ENCODE measurements at regions not wholly inside any gene's neighbourhood (a gene's known extent, or its start where the extent isn't known, plus 50 kb on each side); places are given as distances from the start of the nearest gene placed in this dataset.

DNA sequence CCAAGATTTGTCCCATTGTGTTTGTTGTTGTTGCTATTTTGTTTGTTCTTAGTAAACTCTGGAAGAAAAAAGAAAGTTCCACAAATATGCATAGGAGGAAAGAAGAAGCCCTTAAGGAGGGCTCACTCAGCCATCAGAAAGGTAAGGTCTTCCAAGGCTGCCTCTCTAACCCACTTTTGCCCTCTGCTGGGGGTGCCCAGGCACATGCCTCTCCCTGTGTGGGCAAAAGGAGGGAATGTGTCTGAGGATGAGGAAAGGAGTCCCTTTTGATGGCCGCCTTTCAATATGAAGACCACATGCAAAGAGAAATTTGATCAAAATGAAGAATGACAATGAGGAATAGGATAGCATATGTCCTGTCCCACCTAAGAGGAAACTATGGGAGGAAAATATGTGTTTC lies 248.2 kb upstream of the POU3F2 start:
- no peaks in the 10 kb centered on the region for H3K27me3 ChIP-seq (ENCODE audit: insufficient read depth, low read length, poor library complexity, severe bottlenecking)
- no peaks in the 10 kb centered on the region for H3F3A ChIP-seq (ENCODE audit: low read depth)
- no peak overlapping the region for H2AFZ ChIP-seq (ENCODE audit: low read length)
- no peak overlapping the region for H3K4me3 ChIP-seq (ENCODE audit: low read length, poor library complexity, severe bottlenecking)
- H3K9me3 ChIP-seq (ENCODE audit: insufficient read depth, low read depth, low read length) = no peaks in the 10 kb centered on the region
- no peaks in the 10 kb centered on the region for H4K20me1 ChIP-seq (ENCODE audit: insufficient read depth, low read length, poor library complexity, severe bottlenecking)
- H3K4me2 ChIP-seq (ENCODE audit: low read depth, low read length, poor library complexity, severe bottlenecking) = no peak overlapping the region
- no peaks in the 10 kb centered on the region for H3K4me1 ChIP-seq (ENCODE audit: insufficient read depth, low read length, poor library complexity, severe bottlenecking)
- H3K9me2 ChIP-seq (replicated peaks; ENCODE audit: low read depth, low read length) = no peaks in the 10 kb centered on the region
- no peaks in the 10 kb centered on the region for H3K36me3 ChIP-seq (ENCODE audit: insufficient read depth, low read length)
- no peaks in the 10 kb centered on the region for H3K79me2 ChIP-seq (ENCODE audit: insufficient read depth, low read length)
- H3K9ac ChIP-seq (ENCODE audit: low read depth, low read length, poor library complexity, severe bottlenecking) = no peak overlapping the region
- TF ChIP-seq, protein P1, sequence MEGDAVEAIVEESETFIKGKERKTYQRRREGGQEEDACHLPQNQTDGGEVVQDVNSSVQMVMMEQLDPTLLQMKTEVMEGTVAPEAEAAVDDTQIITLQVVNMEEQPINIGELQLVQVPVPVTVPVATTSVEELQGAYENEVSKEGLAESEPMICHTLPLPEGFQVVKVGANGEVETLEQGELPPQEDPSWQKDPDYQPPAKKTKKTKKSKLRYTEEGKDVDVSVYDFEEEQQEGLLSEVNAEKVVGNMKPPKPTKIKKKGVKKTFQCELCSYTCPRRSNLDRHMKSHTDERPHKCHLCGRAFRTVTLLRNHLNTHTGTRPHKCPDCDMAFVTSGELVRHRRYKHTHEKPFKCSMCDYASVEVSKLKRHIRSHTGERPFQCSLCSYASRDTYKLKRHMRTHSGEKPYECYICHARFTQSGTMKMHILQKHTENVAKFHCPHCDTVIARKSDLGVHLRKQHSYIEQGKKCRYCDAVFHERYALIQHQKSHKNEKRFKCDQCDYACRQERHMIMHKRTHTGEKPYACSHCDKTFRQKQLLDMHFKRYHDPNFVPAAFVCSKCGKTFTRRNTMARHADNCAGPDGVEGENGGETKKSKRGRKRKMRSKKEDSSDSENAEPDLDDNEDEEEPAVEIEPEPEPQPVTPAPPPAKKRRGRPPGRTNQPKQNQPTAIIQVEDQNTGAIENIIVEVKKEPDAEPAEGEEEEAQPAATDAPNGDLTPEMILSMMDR (conservative IDR thresholded peaks at IDR 0.05; ENCODE audit: low read length) = no peak
- no peak for TF ChIP-seq EZH2phosphoT487 (IDR thresholded peaks at IDR 0.05; ENCODE audit: borderline replicate concordance)

DNA sequence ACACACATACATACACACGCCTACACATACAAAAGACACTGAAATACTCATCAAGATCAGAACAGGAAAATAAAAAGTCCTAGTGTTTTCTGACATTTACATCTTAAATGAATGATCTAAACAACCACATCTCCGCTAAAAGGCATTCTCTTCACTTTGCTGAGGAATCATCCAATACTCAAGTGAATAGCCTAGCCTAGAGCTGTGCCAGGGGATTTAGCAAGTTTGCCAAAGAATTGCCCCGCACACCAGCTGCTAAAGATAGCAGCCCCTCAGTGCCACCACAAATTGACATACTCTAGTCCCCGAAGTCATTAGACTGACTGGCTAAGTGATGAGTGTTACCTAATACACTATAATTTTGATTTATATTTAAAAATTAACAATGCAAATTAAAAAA lies 246.8 kb upstream of the POU3F2 start:
- Histone ChIP-seq H3K9ac (ENCODE audit: low read depth, low read length, poor library complexity, severe bottlenecking) (no peak overlapping the region), H3K27me3 (ENCODE audit: insufficient read depth, low read length, poor library complexity, severe bottlenecking) (no peaks in the 10 kb centered on the region), H3K9me3 (ENCODE audit: insufficient read depth, low read depth, low read length) (no peaks in the 10 kb centered on the region), H3K4me1 (ENCODE audit: insufficient read depth, low read length, poor library complexity, severe bottlenecking) (no peaks in the 10 kb centered on the region), H3K79me2 (ENCODE audit: insufficient read depth, low read length) (no peaks in the 10 kb centered on the region), H3K4me3 (ENCODE audit: low read length, poor library complexity, severe bottlenecking) (no peak overlapping the region), H3K4me2 (ENCODE audit: low read depth, low read length, poor library complexity, severe bottlenecking) (no peak overlapping the region), H2AFZ (ENCODE audit: low read length) (no peak overlapping the region), H3K9me2 (replicated peaks; ENCODE audit: low read depth, low read length) (no peaks in the 10 kb centered on the region), H4K20me1 (ENCODE audit: insufficient read depth, low read length, poor library complexity, severe bottlenecking) (no peaks in the 10 kb centered on the region), H3F3A (ENCODE audit: low read depth) (no peaks in the 10 kb centered on the region), H3K36me3 (ENCODE audit: insufficient read depth, low read length) (no peaks in the 10 kb centered on the region)
- no peak for TF ChIP-seq EZH2phosphoT487 (IDR thresholded peaks at IDR 0.05; ENCODE audit: borderline replicate concordance)
- TF ChIP-seq, protein P1 (conservative IDR thresholded peaks at IDR 0.05; ENCODE audit: low read length) = no peak

DNA sequence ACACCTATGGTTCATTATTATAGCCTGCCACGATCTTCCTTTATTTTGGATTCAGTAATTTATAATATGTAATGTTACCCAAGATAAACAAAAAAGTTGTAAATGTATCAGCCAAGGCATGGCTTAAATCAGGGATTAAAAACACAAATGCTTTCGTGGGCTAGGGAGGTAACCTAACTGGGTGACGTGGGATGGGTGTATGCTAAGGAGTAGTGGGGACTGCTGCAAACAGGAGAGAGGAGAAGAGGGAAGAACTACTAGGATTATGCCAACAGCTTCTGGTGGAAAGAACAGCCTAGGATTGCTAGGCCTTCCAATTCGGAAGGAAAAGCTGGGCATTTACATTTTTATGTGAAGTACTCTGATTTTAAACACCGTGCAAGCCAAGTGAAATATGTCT lies 244.8 kb upstream of the POU3F2 start:
- H3K9me2 ChIP-seq (replicated peaks; ENCODE audit: low read depth, low read length) = no peaks in the 10 kb centered on the region
- no peaks in the 10 kb centered on the region for H3K79me2 ChIP-seq (ENCODE audit: insufficient read depth, low read length)
- H3K27me3 ChIP-seq (ENCODE audit: insufficient read depth, low read length, poor library complexity, severe bottlenecking) = no peaks in the 10 kb centered on the region
- no peak overlapping the region for H3K4me2 ChIP-seq (ENCODE audit: low read depth, low read length, poor library complexity, severe bottlenecking)
- no peaks in the 10 kb centered on the region for H3K9me3 ChIP-seq (ENCODE audit: insufficient read depth, low read depth, low read length)
- no peak overlapping the region for H2AFZ ChIP-seq (ENCODE audit: low read length)
- no peak for TF ChIP-seq EZH2phosphoT487 (IDR thresholded peaks at IDR 0.05; ENCODE audit: borderline replicate concordance)
- TF ChIP-seq, protein P1 (conservative IDR thresholded peaks at IDR 0.05; ENCODE audit: low read length) = no peak
- no peak overlapping the region for H3K4me3 ChIP-seq (ENCODE audit: low read length, poor library complexity, severe bottlenecking)
- H3F3A ChIP-seq (ENCODE audit: low read depth) = no peaks in the 10 kb centered on the region
- no peaks in the 10 kb centered on the region for H4K20me1 ChIP-seq (ENCODE audit: insufficient read depth, low read length, poor library complexity, severe bottlenecking)
- H3K4me1 ChIP-seq (ENCODE audit: insufficient read depth, low read length, poor library complexity, severe bottlenecking) = no peaks in the 10 kb centered on the region
- H3K36me3 ChIP-seq (ENCODE audit: insufficient read depth, low read length) = no peaks in the 10 kb centered on the region
- H3K9ac ChIP-seq (ENCODE audit: low read depth, low read length, poor library complexity, severe bottlenecking) = no peak overlapping the region
